OCI-LY7 (cell line): ENCODE measurements at regions not wholly inside any gene's neighbourhood (a gene's known extent, or its start where the extent isn't known, plus 50 kb on each side); places are given as distances from the start of the nearest gene placed in this dataset.

ENCODE experiments used
- BruUV-seq: library from RNA; stranded (reverse); fragments of 400-500 nt; replicated peaks from 2 replicates; lab custom pipeline; 2021; lab: Mats Ljungman, UMichigan
- CTCF ChIA-PET: fragments of 300-600 bp; sonication (Branson Sonifier 250); formaldehyde crosslinking; loops from one replicate; lab custom pipeline; 2022; ENCODE audit warnings: antibody characterized with exemption; ENCODE audit not compliant: unreplicated experiment; lab: Charles Lee
- POLR2A ChIA-PET: fragments of 300-600 bp; sonication (Branson Sonifier 250); formaldehyde crosslinking; loops from one replicate; lab custom pipeline; 2022; ENCODE audit warnings: antibody characterized with exemption; lab: Charles Lee
- DNase-seq: peaks from one replicate; pipeline ENCODE4 v3.0.0-alpha.2; 2015; ENCODE audit warnings: low spot score
- H2AFZ ChIP-seq: fragments of 200-600 bp; sonication (generic), shearing (Covaris generic); 2 replicates; pipeline ENCODE4 v1.6.1; 2014; ENCODE audit warnings: mild to moderate bottlenecking, antibody characterized with exemption, low read length, moderate library complexity
- H3K27ac ChIP-seq: fragments of 200-600 bp; sonication (generic); 2 replicates; pipeline ENCODE4 v1.5.1; 2014; ENCODE audit warnings: mixed run types, low read depth, mild to moderate bottlenecking, moderate library complexity, low read length, inconsistent platforms; ENCODE audit not compliant: poor library complexity, severe bottlenecking
- H3K36me3 ChIP-seq: fragments of 200-600 bp; sonication (generic); 2 replicates; pipeline ENCODE4 v1.6.1; 2014; ENCODE audit warnings: mild to moderate bottlenecking, antibody characterized with exemption, low read length, moderate library complexity, mixed read lengths; ENCODE audit not compliant: insufficient read depth
- H3K4me1 ChIP-seq: fragments of 200-600 bp; sonication (generic); 2 replicates; pipeline ENCODE4 v1.5.1; 2014; ENCODE audit warnings: mild to moderate bottlenecking, low read length; ENCODE audit not compliant: insufficient read depth, poor library complexity, severe bottlenecking
- H3K4me2 ChIP-seq: fragments of 200-600 bp; sonication (generic); 2 replicates; pipeline ENCODE4 v1.6.1; 2014; ENCODE audit warnings: mild to moderate bottlenecking, low read length
- H3K4me3 ChIP-seq: fragments of 200-600 bp; sonication (generic); 2 replicates; pipeline ENCODE4 v1.5.1; 2014; ENCODE audit warnings: mild to moderate bottlenecking, low read depth, low read length; ENCODE audit not compliant: poor library complexity, severe bottlenecking
- H3K79me2 ChIP-seq: fragments of 200-600 bp; sonication (generic); 2 replicates; pipeline ENCODE4 v1.6.1; 2016; ENCODE audit warnings: low read depth, mild to moderate bottlenecking, low read length, moderate library complexity, mixed read lengths; ENCODE audit not compliant: insufficient read depth
- H3K9me2 ChIP-seq: fragments of 200-600 bp; sonication (generic); 2 replicates; pipeline ENCODE4 v1.6.1; 2016; ENCODE audit warnings: mild to moderate bottlenecking, low read length, mixed read lengths; ENCODE audit not compliant: insufficient read depth
- H3K9me3 ChIP-seq: fragments of 200-600 bp; sonication (generic); 2 replicates; pipeline ENCODE4 v1.6.1; 2014; ENCODE audit warnings: mild to moderate bottlenecking, mixed run types, low read length, mixed read lengths
- H4K20me1 ChIP-seq: fragments of 200-600 bp; sonication (generic); 2 replicates; pipeline ENCODE4 v1.6.1; 2014; ENCODE audit warnings: mild to moderate bottlenecking, antibody characterized with exemption, low read length, moderate library complexity, mixed read lengths; ENCODE audit not compliant: insufficient read depth
- EZH2phosphoT487 ChIP-seq: fragments of 200-600 bp; sonication (generic); IDR thresholded peaks from 2 replicates; pipeline ENCODE4 v1.6.1; 2018; ENCODE audit warnings: low read depth, borderline replicate concordance, mild to moderate bottlenecking, mixed run types, antibody characterized with exemption, low read length, moderate library complexity, mixed read lengths
- intact Hi-C: fragments of 100-400 bp; cut with micrococcal nuclease; formaldehyde crosslinking; loops from one replicate; pipeline ENCODE4 v1.10.0; 2022; ENCODE audit not compliant: unreplicated experiment
- TF ChIP-seq, protein P1 (sequence below): fragments of 200-600 bp; sonication (generic); conservative IDR thresholded peaks from 2 replicates; pipeline ENCODE4 v1.5.1; 2014; ENCODE audit warnings: mild to moderate bottlenecking, antibody characterized with exemption, low read length, moderate library complexity, mixed read lengths

DNA sequence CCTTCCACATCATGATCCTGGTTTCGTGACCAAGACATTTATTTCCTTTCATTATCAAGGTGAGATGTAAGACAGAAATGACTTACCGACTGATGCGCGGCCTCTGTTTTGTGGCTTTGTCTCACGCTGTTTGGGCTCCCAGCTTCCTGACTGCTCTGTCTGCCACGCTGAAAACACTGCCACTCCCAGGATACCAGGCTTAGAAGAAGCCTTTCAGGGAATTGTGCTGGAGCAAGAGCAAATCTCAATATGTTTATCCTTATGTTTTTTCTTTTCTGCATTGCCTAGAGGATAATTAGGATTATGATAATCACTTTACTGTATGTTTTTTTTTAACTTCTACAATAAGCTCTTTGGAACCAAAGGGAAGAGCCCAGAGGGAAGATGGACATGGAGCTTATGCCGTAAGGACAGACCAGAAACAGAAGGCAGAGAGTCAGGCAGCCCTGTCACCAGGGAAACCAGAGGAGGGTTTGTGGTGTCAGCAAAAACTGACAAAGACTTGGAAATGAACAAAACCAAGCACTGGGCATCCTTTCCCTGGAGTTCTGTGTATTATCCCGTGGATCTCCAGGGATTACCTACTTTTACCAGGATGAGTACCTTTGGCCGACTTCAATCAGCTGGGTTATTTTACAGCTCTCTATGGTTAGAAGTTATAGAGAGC is 68.2 kb upstream of the ISX start:
- Histone ChIP-seq H3K79me2 (no peaks in the 10 kb centered on the region), H2AFZ (no peak overlapping the region), H3K36me3 (no peaks in the 10 kb centered on the region), H3K9me3 (no peaks in the 10 kb centered on the region), H3K4me1 (no peaks in the 10 kb centered on the region), H3K9me2 (no peaks in the 10 kb centered on the region), H3K4me2 (no peak overlapping the region), H3K27ac (no peak overlapping the region), H3K4me3 (no peak overlapping the region), H4K20me1 (no peaks in the 10 kb centered on the region)
- intact Hi-C loops = no loop called here
- POLR2A ChIA-PET = no interaction called here
- CTCF ChIA-PET = interaction anchor here (0.7 kb wide), 1 partner anchor 20 kb away, joined by 3 read pairs; no protein-coding TSS in a partner anchor
- DNase-seq = no peak
- BruUV-seq = no TSS peak
- no peak for TF ChIP-seq EZH2phosphoT487
- TF ChIP-seq, protein P1, sequence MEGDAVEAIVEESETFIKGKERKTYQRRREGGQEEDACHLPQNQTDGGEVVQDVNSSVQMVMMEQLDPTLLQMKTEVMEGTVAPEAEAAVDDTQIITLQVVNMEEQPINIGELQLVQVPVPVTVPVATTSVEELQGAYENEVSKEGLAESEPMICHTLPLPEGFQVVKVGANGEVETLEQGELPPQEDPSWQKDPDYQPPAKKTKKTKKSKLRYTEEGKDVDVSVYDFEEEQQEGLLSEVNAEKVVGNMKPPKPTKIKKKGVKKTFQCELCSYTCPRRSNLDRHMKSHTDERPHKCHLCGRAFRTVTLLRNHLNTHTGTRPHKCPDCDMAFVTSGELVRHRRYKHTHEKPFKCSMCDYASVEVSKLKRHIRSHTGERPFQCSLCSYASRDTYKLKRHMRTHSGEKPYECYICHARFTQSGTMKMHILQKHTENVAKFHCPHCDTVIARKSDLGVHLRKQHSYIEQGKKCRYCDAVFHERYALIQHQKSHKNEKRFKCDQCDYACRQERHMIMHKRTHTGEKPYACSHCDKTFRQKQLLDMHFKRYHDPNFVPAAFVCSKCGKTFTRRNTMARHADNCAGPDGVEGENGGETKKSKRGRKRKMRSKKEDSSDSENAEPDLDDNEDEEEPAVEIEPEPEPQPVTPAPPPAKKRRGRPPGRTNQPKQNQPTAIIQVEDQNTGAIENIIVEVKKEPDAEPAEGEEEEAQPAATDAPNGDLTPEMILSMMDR = no peak

GRCh38 chr22:34998921-34999320 is 67.0 kb upstream of the ISX start:
- Histone ChIP-seq H3K79me2 (no peaks in the 10 kb centered on the region), H3K27ac (no peak overlapping the region), H2AFZ (no peak overlapping the region), H3K4me2 (no peak overlapping the region), H3K4me1 (no peaks in the 10 kb centered on the region), H4K20me1 (no peaks in the 10 kb centered on the region), H3K9me2 (no peaks in the 10 kb centered on the region), H3K36me3 (no peaks in the 10 kb centered on the region), H3K9me3 (no peaks in the 10 kb centered on the region), H3K4me3 (no peak overlapping the region)
- ChIA-PET CTCF (no interaction called here), POLR2A (no interaction called here)
- TF ChIP-seq, protein P1 = no peak
- no peak for TF ChIP-seq EZH2phosphoT487
- intact Hi-C loops = no loop called here
- no TSS peak for BruUV-seq
- DNase-seq = no peak

GRCh38 chr22:35008213-35008612 is 57.7 kb upstream of the ISX start:
- intact Hi-C loops = no loop called here
- no peaks in the 10 kb centered on the region for H3K36me3 ChIP-seq
- H3K4me3 ChIP-seq = no peak overlapping the region
- no peaks in the 10 kb centered on the region for H3K79me2 ChIP-seq
- no peaks in the 10 kb centered on the region for H3K9me2 ChIP-seq
- no peak overlapping the region for H3K4me2 ChIP-seq
- no peaks in the 10 kb centered on the region for H4K20me1 ChIP-seq
- no peak overlapping the region for H3K27ac ChIP-seq
- CTCF ChIA-PET = no interaction called here
- no peak for TF ChIP-seq EZH2phosphoT487
- TF ChIP-seq, protein P1 = no peak
- no peak overlapping the region for H2AFZ ChIP-seq
- no peaks in the 10 kb centered on the region for H3K4me1 ChIP-seq
- POLR2A ChIA-PET = no interaction called here
- no peak for DNase-seq
- no peaks in the 10 kb centered on the region for H3K9me3 ChIP-seq
- BruUV-seq = no TSS peak
